Neural progenitor cell (in vitro differentiated cells): ENCODE measurements at regions not wholly inside any gene's neighbourhood (a gene's known extent, or its start where the extent isn't known, plus 50 kb on each side); places are given as distances from the start of the nearest gene placed in this dataset.
"Not testable (repeated sequence)": the region's sequence is repeated elsewhere in the genome, so short reads cannot be mapped to it uniquely, and the experiment has no call there.

Source experiments
- CTCF ChIP-seq: fragments of 200-600 bp; sonication (generic); IDR thresholded peaks from 2 replicates; pipeline ENCODE4 v1.5.1; 2017; ENCODE audit warnings: antibody characterized with exemption, mild to moderate bottlenecking
- EZH2 ChIP-seq: fragments of 200-600 bp; sonication (generic); IDR thresholded peaks from 2 replicates; pipeline ENCODE4 v1.6.1; 2017; ENCODE audit warnings: antibody characterized with exemption, mild to moderate bottlenecking, moderate library complexity
- EZH2phosphoT487 ChIP-seq: fragments of 200-600 bp; sonication (generic); IDR thresholded peaks from 2 replicates; pipeline ENCODE4 v1.6.1; 2017; ENCODE audit warnings: antibody characterized with exemption

- TF ChIP-seq EZH2, CTCF, EZH2phosphoT487: not testable (repeated sequence)
These were observed 75.6 kb downstream of the CCDC201 start for GRCh38 chr7:45797264-45797663.
